Esophagus squamous epithelium (tissue), 5 donors: ENCODE measurements at regions not wholly inside any gene's neighbourhood (a gene's known extent, or its start where the extent isn't known, plus 50 kb on each side); places are given as distances from the start of the nearest gene placed in this dataset.

Source experiments
- DNase-seq: peaks from one replicate; lab custom pipeline; 2025; lab: John Stamatoyannopoulos, UW
- H3K27ac ChIP-seq, 4 donors: fragments of 200-600 bp; sonication (generic); one replicate each; pipeline ENCODE4 v1.5.1; 2016 to 2019; ENCODE audit warnings: mild to moderate bottlenecking in 1 of 4
- H3K27me3 ChIP-seq, 4 donors: fragments of 200-600 bp; sonication (generic); 1 replicate in 3 of 4; 2 replicates in 1 of 4; pipeline versions ENCODE4 v1.5.1 to v1.6.0; 2017 to 2021; ENCODE audit warnings: antibody characterized with exemption in 1 of 4
- H3K36me3 ChIP-seq, 3 donors: fragments of 200-600 bp; sonication (generic); one replicate each; pipeline ENCODE4 v1.5.1; 2016 to 2019
- H3K4me1 ChIP-seq, 3 donors: fragments of 200-600 bp; sonication (generic); one replicate each; pipeline ENCODE4 v1.5.1; 2017 to 2019
- H3K4me3 ChIP-seq, 4 donors: fragments of 200-600 bp; sonication (generic); 1 replicate in 3 of 4; 2 replicates in 1 of 4; pipeline ENCODE4 v1.5.1; 2016 to 2019; ENCODE audit warnings: mild to moderate bottlenecking in 2 of 4, moderate library complexity in 1 of 4
- H3K9me3 ChIP-seq, 3 donors: fragments of 200-600 bp; sonication (generic); one replicate each; pipeline ENCODE4 v1.5.1; 2016 to 2019
- POLR2A ChIP-seq, 4 donors: fragments of 450-650 bp; IDR thresholded peaks; one replicate each; pipeline ENCODE4 v1.6.1; 2017; ENCODE audit warnings: antibody characterized with exemption in 4 of 4, mild to moderate bottlenecking in 4 of 4, moderate library complexity in 3 of 4
- WGBS, 2 donors: methylation state at CpG; one replicate each; pipeline ENCODE4 v1.1.5; 2018; 5-methylcytosine and 5-hydroxymethylcytosine counted together
- intact Hi-C: fragments of 100-400 bp; cut with DNase I; formaldehyde crosslinking; loops from one replicate; pipeline ENCODE4 v1.15.0; 2022
- TF ChIP-seq, protein P1 (sequence below), 6 experiments: fragments of 450-650 bp in 4 of 6; fragments of 200-600 bp in 2 of 6; sonication (generic) in 2 of 6; IDR thresholded peaks; one replicate each; pipeline ENCODE4 v1.5.1; 2016 to 2019; ENCODE audit warnings: antibody characterized with exemption in 6 of 6, mild to moderate bottlenecking in 4 of 6, moderate library complexity in 4 of 6
- donor health status: DM: yes; HTN: yes; CAD: no.

- Histone ChIP-seq H3K4me3 (no peak overlapping the region), H3K27ac (no peak overlapping the region), H3K36me3 (no peaks in the 10 kb centered on the region), H3K9me3 (no peaks in the 10 kb centered on the region), H3K4me1 (no peaks in the 10 kb centered on the region), H3K27me3 (no peaks in the 10 kb centered on the region)
- no peak for DNase-seq
- intact Hi-C loops: no loop called here
- no peak for TF ChIP-seq POLR2A (IDR thresholded peaks at IDR 0.05)
- TF ChIP-seq, protein P1, sequence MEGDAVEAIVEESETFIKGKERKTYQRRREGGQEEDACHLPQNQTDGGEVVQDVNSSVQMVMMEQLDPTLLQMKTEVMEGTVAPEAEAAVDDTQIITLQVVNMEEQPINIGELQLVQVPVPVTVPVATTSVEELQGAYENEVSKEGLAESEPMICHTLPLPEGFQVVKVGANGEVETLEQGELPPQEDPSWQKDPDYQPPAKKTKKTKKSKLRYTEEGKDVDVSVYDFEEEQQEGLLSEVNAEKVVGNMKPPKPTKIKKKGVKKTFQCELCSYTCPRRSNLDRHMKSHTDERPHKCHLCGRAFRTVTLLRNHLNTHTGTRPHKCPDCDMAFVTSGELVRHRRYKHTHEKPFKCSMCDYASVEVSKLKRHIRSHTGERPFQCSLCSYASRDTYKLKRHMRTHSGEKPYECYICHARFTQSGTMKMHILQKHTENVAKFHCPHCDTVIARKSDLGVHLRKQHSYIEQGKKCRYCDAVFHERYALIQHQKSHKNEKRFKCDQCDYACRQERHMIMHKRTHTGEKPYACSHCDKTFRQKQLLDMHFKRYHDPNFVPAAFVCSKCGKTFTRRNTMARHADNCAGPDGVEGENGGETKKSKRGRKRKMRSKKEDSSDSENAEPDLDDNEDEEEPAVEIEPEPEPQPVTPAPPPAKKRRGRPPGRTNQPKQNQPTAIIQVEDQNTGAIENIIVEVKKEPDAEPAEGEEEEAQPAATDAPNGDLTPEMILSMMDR (IDR thresholded peaks at IDR 0.05): no peak
- WGBS, 2 donors: 71 to 86% methylated on average over 7 to 8 of the region's 10 CpGs
Measured at GRCh38 chr6:164075981-164076615, 661.6 kb downstream of the QKI start.

DNA sequence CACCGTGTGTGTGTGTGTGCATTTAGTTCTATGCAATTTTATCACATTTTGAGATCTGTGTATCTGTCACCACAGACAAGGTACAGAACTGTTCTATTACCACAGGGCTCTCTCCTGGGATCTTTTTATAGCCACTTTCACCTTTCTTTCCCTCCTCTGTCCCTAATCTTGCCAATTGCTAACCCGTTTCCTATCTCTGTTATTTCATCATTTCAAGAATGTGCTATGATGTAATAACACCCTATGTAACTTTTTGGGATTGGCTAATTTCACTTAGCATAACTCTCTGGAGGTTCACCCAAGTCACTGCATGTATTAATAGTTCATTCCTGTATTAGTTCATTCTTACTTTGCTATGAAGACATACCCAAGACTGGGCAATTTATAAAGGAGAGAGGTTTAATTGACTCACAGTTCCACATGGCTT is 657.7 kb downstream of the QKI start:
- WGBS, 2 donors: 59 to 69% methylated on average over 2 of the region's 2 CpGs
- DNase-seq: no peak
- intact Hi-C loops: no loop called here

DNA sequence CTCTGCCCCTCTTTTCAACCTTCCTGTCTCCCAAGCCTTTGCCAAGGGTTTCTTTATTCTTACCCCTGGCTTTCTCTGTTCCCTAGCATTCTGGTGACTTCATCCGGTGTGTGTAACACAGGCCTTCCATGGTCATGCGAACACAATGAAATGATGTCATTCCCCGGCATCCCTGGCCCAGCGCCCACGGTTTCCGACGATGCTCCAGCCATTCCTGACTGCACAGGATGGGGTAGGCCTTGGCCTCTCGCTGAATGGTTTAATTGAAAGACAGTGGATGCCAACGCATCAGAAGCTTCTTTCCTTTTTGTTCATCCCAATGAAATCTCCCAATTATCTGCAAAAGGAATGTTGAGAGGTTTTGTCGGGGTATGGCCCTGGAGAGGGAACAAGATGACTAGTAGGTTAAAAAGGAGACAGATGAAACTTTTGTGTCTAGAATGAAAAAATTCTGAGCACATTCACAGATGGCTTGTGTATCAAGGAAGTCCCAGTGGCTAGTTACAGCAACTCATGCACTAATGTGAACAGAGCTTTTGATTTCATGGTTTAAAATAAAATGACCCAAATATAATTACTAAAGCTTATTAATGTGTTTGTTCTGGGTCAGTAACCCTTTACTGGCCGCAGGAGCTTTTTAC is 655.0 kb downstream of the QKI start:
- intact Hi-C loops: no loop called here
- H3K4me1 ChIP-seq: no peaks in the 10 kb centered on the region
- 63 to 70% methylated on average over 11 of the region's 11 CpGs for WGBS, 2 donors
- no peaks in the 10 kb centered on the region for H3K27me3 ChIP-seq
- H3K36me3 ChIP-seq: no peaks in the 10 kb centered on the region
- no peak for TF ChIP-seq POLR2A (IDR thresholded peaks at IDR 0.05)
- TF ChIP-seq, protein P1 (IDR thresholded peaks at IDR 0.05): no peak
- H3K4me3 ChIP-seq: no peak overlapping the region
- DNase-seq: no peak
- no peaks in the 10 kb centered on the region for H3K9me3 ChIP-seq
- no peak overlapping the region for H3K27ac ChIP-seq

More for the DNA sequence above, 657.7 kb downstream of the QKI start:
- H3K36me3 ChIP-seq: no peaks in the 10 kb centered on the region
- no peak for TF ChIP-seq POLR2A (IDR thresholded peaks at IDR 0.05)
- TF ChIP-seq, protein P1 (IDR thresholded peaks at IDR 0.05): no peak
- no peak overlapping the region for H3K27ac ChIP-seq
- H3K4me3 ChIP-seq: no peak overlapping the region
- no peaks in the 10 kb centered on the region for H3K27me3 ChIP-seq
- no peaks in the 10 kb centered on the region for H3K9me3 ChIP-seq
- H3K4me1 ChIP-seq: no peaks in the 10 kb centered on the region

GRCh38 chr6:164068527-164068926 is 654.0 kb downstream of the QKI start:
- no peak overlapping the region for H3K27ac ChIP-seq
- no peak for DNase-seq
- intact Hi-C loops: no loop called here
- no peaks in the 10 kb centered on the region for H3K9me3 ChIP-seq
- H3K27me3 ChIP-seq: no peaks in the 10 kb centered on the region
- no peak for TF ChIP-seq POLR2A (IDR thresholded peaks at IDR 0.05)
- TF ChIP-seq, protein P1 (IDR thresholded peaks at IDR 0.05): no peak
- no peaks in the 10 kb centered on the region for H3K36me3 ChIP-seq
- H3K4me3 ChIP-seq: no peak overlapping the region
- 85 to 87% methylated on average over 4 of the region's 4 CpGs for WGBS, 2 donors
- no peaks in the 10 kb centered on the region for H3K4me1 ChIP-seq

- no peaks in the 10 kb centered on the region for H3K9me3 ChIP-seq
- H3K36me3 ChIP-seq: no peaks in the 10 kb centered on the region
- TF ChIP-seq, protein P1 (IDR thresholded peaks at IDR 0.05): no peak
- TF ChIP-seq POLR2A (IDR thresholded peaks at IDR 0.05): no peak
- 88% methylated on average over 5 of the region's 5 CpGs for WGBS, 2 donors
- H3K27ac ChIP-seq: no peak overlapping the region
- no peaks in the 10 kb centered on the region for H3K27me3 ChIP-seq
- H3K4me1 ChIP-seq: no peaks in the 10 kb centered on the region
- DNase-seq: no peak
- intact Hi-C loops: no loop called here
- no peak overlapping the region for H3K4me3 ChIP-seq
Measured at GRCh38 chr6:164066766-164067165, 652.2 kb downstream of the QKI start.
